ENCODE measurements at regions not wholly inside any gene's neighbourhood (a gene's known extent, or its start where the extent isn't known, plus 50 kb on each side); places are given as distances from the start of the nearest gene placed in this dataset.
"Not testable (repeated sequence)": the region's sequence is repeated elsewhere in the genome, so short reads cannot be mapped to it uniquely, and the experiment has no call there.

DNA sequence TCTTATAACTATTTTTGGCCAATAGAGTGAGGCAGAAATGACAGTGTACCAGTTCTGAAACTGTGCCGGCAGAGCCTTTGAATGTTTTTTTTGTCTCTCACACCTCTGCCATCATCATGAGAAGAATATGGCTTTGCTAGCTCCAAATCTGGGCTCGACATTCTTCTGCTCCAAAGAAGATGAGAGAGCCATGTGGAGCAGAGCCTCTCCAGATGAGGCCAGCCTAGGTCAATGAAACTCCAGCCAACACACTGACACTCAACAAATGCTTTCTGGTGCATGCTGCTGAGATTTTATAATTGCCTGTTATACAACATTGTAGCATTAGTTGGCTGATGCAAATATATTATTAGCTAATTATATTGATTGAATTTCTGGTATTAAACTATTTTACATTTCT lies 154.7 kb downstream of the SLC38A4 start:
- intact Hi-C loops (cut with micrococcal nuclease), result no loop called here

DNA sequence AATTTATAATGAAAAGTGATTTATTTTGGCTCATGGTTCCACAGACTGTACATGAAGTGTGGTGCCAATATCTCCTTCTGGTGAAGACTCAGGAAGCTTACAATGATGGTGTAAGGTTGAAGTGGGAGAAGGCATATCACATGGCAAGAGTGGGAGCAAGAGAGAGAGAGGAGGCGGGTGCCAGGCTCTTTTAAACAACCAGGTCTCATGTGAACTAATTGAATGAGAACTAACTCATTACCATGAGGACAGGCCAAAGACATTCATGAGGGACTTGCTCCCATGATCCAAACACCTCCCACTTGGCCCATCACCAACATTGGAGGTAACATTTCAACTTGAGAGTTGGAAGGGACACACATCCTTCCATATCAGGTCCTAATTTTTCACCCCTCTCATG lies 155.2 kb downstream of the SLC38A4 start:
- intact Hi-C loops (cut with micrococcal nuclease), result no loop called here

GRCh38 chr12:46669720-46670119 lies 156.1 kb downstream of the SLC38A4 start:
- intact Hi-C loops (cut with micrococcal nuclease), result no loop called here

- intact Hi-C loops (cut with micrococcal nuclease), result no loop called here
Measured at GRCh38 chr12:46667551-46667950, 158.2 kb downstream of the SLC38A4 start.

GRCh38 chr12:46664761-46665287 lies 161.0 kb downstream of the SLC38A4 start:
- intact Hi-C loops (cut with micrococcal nuclease), result loop anchor here (5.0 kb wide), 3 partner anchors 58 to 448 kb away; no protein-coding TSS in a partner anchor

- intact Hi-C loops (cut with micrococcal nuclease), result loop anchor here (5.0 kb wide), 3 partner anchors 56 to 446 kb away; no protein-coding TSS in a partner anchor
Measured at GRCh38 chr12:46663318-46663717, 162.5 kb downstream of the SLC38A4 start.

GRCh38 chr12:46661110-46661845 lies 164.5 kb downstream of the SLC38A4 start:
- intact Hi-C loops (cut with micrococcal nuclease), result loop anchor here (1.0 to 5.0 kb wide), 9 partner anchors 54 to 670 kb away; partner anchors contain the start of gene SCAF11

- intact Hi-C loops (cut with micrococcal nuclease), result loop anchor here (1.0 to 5.0 kb wide), 9 partner anchors 53 to 670 kb away; partner anchors contain the start of gene SCAF11
Measured at GRCh38 chr12:46660719-46661109, 165.1 kb downstream of the SLC38A4 start.

DNA sequence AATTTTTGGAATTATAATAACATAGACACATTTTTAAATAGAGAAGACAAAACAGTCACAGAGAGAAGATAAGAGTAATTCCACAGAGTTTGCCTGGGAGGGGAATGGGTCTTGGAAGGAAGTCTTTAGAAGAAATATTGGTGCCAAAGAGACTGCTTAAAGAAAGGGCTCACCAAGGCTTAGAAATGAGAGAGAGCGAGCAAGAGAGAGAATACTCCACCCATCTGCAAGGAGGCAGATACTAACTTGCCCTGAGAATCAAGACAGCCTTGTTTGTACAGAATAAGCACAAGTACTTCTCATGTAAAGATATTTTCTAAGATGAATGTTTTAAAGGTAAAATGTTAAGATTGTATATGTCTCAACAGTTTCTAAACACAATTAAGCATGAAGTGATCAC lies 165.5 kb downstream of the SLC38A4 start:
- intact Hi-C loops (cut with micrococcal nuclease), result loop anchor here (2.0 to 5.0 kb wide), 5 partner anchors 53 to 669 kb away; partner anchors contain the start of gene SCAF11

DNA sequence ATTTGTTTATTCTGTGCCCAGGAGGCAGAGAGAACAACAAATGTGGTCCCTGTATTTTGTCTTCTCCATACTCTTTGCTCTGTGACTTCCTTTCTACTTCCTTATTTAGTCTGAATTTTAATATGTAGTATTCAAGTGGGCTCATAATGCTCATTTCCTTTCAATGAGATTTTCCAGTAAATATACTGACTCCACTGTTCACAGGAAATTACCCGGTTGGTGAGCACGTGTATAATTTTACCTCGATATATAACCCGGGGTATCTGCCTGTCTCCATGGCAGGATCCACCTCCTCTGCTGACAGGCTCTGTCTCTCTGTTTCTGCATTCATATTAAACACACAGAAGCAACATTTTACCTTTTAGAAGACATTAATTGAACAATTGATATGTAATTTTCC lies 166.0 kb downstream of the SLC38A4 start:
- intact Hi-C loops (cut with micrococcal nuclease), result loop anchor here (2.0 to 5.0 kb wide), 5 partner anchors 53 to 669 kb away; partner anchors contain the start of gene SCAF11

GRCh38 chr12:46659032-46659650 lies 166.7 kb downstream of the SLC38A4 start:
- intact Hi-C loops (cut with micrococcal nuclease), result no loop called here

DNA sequence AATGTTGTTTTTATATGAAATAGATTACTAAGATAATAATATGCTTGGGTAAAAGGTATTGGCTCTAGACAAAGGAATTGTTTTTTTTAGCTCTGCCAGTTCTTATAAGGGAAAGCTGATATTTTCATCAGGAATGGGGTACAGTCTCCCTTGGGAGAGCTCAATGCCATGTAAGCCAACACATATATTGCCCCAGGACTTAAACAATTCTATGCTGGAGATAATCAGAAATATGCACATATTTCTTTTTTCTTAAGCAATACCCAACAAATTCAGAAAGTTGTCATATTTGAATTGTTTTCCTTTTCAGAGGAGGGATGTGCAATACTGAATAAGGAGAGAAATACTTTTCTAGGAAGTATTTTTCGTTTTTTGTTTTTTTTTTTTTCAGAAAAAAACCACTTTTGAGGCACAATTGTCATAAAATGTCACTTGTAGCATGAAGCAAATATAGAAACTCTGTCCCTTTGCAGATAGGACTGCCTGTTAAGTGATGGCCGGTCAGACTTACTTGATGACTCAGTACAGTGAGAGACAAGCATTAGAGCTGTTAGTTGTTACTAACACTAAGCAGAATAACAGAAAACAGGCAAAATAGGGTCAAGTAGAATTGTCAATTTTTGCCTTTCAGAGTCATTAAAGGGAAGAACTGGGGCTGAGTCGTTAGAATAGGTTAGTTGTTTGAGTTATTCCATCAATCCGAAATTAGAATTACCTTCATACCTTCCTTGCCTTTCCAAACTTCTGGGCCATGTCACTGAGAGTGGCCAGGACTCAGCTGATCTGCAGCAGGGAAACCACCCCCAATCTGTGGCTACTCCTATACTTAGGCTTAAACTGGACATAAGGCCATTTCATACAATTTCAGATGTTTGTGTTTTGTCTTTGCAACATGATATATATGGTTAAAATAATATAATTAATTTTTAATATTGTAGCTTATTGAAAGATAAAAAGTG lies 168.1 kb downstream of the SLC38A4 start:
- intact Hi-C loops (cut with micrococcal nuclease), result no loop called here

DNA sequence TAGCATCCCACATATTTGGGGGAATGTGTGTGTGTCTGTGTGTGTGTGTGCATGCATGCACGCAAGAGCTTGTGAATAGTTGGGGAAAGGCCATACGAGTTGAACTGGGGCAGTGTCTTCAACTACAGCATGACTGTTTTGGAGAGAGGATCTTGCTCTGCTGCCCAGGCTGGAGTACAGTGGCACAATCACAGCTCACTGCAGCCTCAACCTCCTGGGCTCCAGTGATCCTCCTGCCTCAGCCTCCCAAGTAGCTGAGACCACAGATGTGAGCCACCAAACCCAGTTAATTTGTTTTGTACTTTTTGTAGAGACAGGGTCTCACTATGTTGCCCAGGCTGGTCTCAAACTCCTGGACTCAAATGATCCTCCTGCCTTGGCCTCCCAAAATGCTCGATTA lies 169.8 kb downstream of the SLC38A4 start:
- intact Hi-C loops (cut with micrococcal nuclease), result not testable (repeated sequence)

- intact Hi-C loops (cut with micrococcal nuclease), result no loop called here
Measured at GRCh38 chr12:46653311-46653710, 172.5 kb downstream of the SLC38A4 start.

GRCh38 chr12:46652692-46653091 lies 173.1 kb downstream of the SLC38A4 start:
- intact Hi-C loops (cut with micrococcal nuclease), result no loop called here

GRCh38 chr12:46650688-46651087 lies 175.1 kb downstream of the SLC38A4 start:
- intact Hi-C loops (cut with micrococcal nuclease), result no loop called here

- intact Hi-C loops (cut with micrococcal nuclease), result no loop called here
Measured at GRCh38 chr12:46649433-46649832, 176.4 kb downstream of the SLC38A4 start.

DNA sequence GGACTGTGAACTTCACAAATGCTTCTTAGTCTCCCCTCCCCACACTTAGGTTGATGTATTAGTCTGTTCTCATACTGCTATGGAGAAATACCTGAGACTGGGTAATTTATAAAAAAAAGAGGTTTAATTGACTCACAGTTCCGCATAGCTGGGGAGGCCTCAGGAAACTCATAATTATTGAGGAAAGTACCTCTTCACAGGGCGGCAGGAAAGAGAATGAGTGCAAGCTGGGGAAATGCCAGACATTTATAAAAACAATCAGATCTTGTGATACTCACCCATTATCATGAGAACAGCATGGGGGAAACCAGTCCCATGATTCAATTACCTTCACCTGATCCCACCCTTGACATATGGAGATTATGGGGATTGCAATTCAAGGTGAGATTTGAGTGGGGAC lies 178.8 kb downstream of the SLC38A4 start:
- intact Hi-C loops (cut with micrococcal nuclease), result no loop called here

- intact Hi-C loops (cut with micrococcal nuclease), result not testable (repeated sequence)
Measured at GRCh38 chr12:46641649-46642048, 184.1 kb downstream of the SLC38A4 start.

DNA sequence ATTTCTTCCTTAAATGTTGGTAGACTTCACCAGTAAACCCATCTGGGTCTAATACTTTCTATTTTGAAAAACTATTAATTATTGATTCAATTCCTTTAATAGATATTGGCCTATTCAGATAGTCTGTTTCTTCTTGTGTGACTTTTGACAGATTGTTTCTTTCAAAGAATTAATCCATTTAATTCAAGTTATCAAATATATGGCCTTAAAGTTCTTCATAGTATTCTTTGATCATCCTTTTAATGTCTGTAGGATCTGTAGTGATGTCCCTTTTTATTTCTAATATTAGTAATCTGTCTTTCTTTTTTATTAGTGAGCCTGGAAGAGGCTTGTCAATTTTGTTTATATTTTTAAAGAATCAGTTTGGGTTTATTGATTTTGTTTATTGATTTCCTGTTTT lies 190.0 kb downstream of the SLC38A4 start:
- intact Hi-C loops (cut with micrococcal nuclease), result no loop called here

Measured in T-helper 2 cell treated with Interferon-gamma antibody and Interleukin-4, amounts not matched to agents 100 ng/mL and 5 ng/mL, for 36 hours (primary cell).